ENCODE measurements at regions not wholly inside any gene's neighbourhood (a gene's known extent, or its start where the extent isn't known, plus 50 kb on each side); places are given as distances from the start of the nearest gene placed in this dataset.

- H3K4me3 ChIP-seq (ENCODE audit: low read length in 2 of 2) = no peak overlapping the region
- no peak overlapping the region for H3K9ac ChIP-seq (ENCODE audit: low read depth, low read length, poor library complexity)
- no CpG with 5 or more reads among the region's 2 CpGs for WGBS, 2 donors (ENCODE audit: extremely low coverage in 2 of 2, insufficient read length in 2 of 2, insufficient replicate concordance in 1 of 2)
- H2AFZ ChIP-seq (ENCODE audit: low read length) = no peak overlapping the region
- no peak overlapping the region for H4K8ac ChIP-seq (ENCODE audit: low read depth, low read length)
- no peak overlapping the region for H3K14ac ChIP-seq (ENCODE audit: low read length)
- no peak overlapping the region for H3K4ac ChIP-seq (ENCODE audit: low read length)
- H3K79me1 ChIP-seq (ENCODE audit: low read depth, low read length) = no peaks in the 10 kb centered on the region
- no peak overlapping the region for H4K91ac ChIP-seq (ENCODE audit: low read depth, low read length, poor library complexity)
- H3K27me3 ChIP-seq (ENCODE audit: control insufficient read depth in 3 of 3, insufficient read depth in 3 of 3, low read depth in 1 of 3, low read length in 3 of 3) = no peaks in the 10 kb centered on the region
- H2BK120ac ChIP-seq (ENCODE audit: low read depth, low read length) = no peak overlapping the region
- H2AK5ac ChIP-seq (ENCODE audit: low read depth, low read length) = no peak overlapping the region
- H3K4me2 ChIP-seq (ENCODE audit: insufficient read depth, low read length, poor library complexity, severe bottlenecking) = no peak overlapping the region
- no peak overlapping the region for H3K18ac ChIP-seq (ENCODE audit: low read length)
- H3K27ac ChIP-seq (replicated peaks; ENCODE audit: low read length) = no peak overlapping the region
- no peak overlapping the region for H2BK12ac ChIP-seq (ENCODE audit: low read length)
- no peak overlapping the region for H3K23ac ChIP-seq (ENCODE audit: low read depth, low read length, poor library complexity)
- H3K36me3 ChIP-seq (replicated peaks in 1 of 2; ENCODE audit: control insufficient read depth in 2 of 2, insufficient read depth in 2 of 2, low read length in 2 of 2) = no peaks in the 10 kb centered on the region
- H2BK15ac ChIP-seq (ENCODE audit: low read length) = no peak overlapping the region
- no peak overlapping the region for H2BK5ac ChIP-seq (ENCODE audit: low read length)
- no peaks in the 10 kb centered on the region for H3K4me1 ChIP-seq (ENCODE audit: control insufficient read depth in 2 of 2, insufficient read depth in 1 of 2, low read depth in 1 of 2, low read length in 2 of 2)
- H3K9me3 ChIP-seq (replicated peaks in 1 of 2; ENCODE audit: control insufficient read depth in 2 of 2, insufficient read depth in 1 of 2, low read depth in 1 of 2, low read length in 2 of 2) = no peaks in the 10 kb centered on the region
- no peak for DNase-seq (ENCODE audit: low spot score)
Measured at GRCh38 chr5:117376748-117377147, 802.1 kb upstream of the SEMA6A start.

GRCh38 chr5:117359895-117360294, 785.3 kb upstream of the SEMA6A start:
- H3K79me1 ChIP-seq (ENCODE audit: low read depth, low read length) = no peaks in the 10 kb centered on the region
- no peak overlapping the region for H2BK12ac ChIP-seq (ENCODE audit: low read length)
- H3K14ac ChIP-seq (ENCODE audit: low read length) = no peak overlapping the region
- no peak overlapping the region for H2BK5ac ChIP-seq (ENCODE audit: low read length)
- H3K36me3 ChIP-seq (replicated peaks in 1 of 2; ENCODE audit: control insufficient read depth in 2 of 2, insufficient read depth in 2 of 2, low read length in 2 of 2) = no peaks in the 10 kb centered on the region
- no peak overlapping the region for H2BK15ac ChIP-seq (ENCODE audit: low read length)
- no peak overlapping the region for H2AK5ac ChIP-seq (ENCODE audit: low read depth, low read length)
- H3K4me1 ChIP-seq (ENCODE audit: control insufficient read depth in 2 of 2, insufficient read depth in 1 of 2, low read depth in 1 of 2, low read length in 2 of 2) = peaks cover 1 to 5% of the 10 kb centered on the region in 2 donors
- H2BK120ac ChIP-seq (ENCODE audit: low read depth, low read length) = no peak overlapping the region
- no peak overlapping the region for H3K4me3 ChIP-seq (ENCODE audit: low read length in 2 of 2)
- H3K9me3 ChIP-seq (replicated peaks in 1 of 2; ENCODE audit: control insufficient read depth in 2 of 2, insufficient read depth in 1 of 2, low read depth in 1 of 2, low read length in 2 of 2) = no peaks in the 10 kb centered on the region
- H3K4ac ChIP-seq (ENCODE audit: low read length) = no peak overlapping the region
- no peak overlapping the region for H3K4me2 ChIP-seq (ENCODE audit: insufficient read depth, low read length, poor library complexity, severe bottlenecking)
- no peak overlapping the region for H2AFZ ChIP-seq (ENCODE audit: low read length)
- H3K23ac ChIP-seq (ENCODE audit: low read depth, low read length, poor library complexity) = no peak overlapping the region
- H3K18ac ChIP-seq (ENCODE audit: low read length) = no peak overlapping the region
- DNase-seq (ENCODE audit: low spot score) = no peak
- H4K8ac ChIP-seq (ENCODE audit: low read depth, low read length) = no peak overlapping the region
- H3K9ac ChIP-seq (ENCODE audit: low read depth, low read length, poor library complexity) = no peak overlapping the region
- H4K91ac ChIP-seq (ENCODE audit: low read depth, low read length, poor library complexity) = no peak overlapping the region
- no peaks in the 10 kb centered on the region for H3K27me3 ChIP-seq (ENCODE audit: control insufficient read depth in 3 of 3, insufficient read depth in 3 of 3, low read depth in 1 of 3, low read length in 3 of 3)
- H3K27ac ChIP-seq (replicated peaks; ENCODE audit: low read length) = no peak overlapping the region

DNA sequence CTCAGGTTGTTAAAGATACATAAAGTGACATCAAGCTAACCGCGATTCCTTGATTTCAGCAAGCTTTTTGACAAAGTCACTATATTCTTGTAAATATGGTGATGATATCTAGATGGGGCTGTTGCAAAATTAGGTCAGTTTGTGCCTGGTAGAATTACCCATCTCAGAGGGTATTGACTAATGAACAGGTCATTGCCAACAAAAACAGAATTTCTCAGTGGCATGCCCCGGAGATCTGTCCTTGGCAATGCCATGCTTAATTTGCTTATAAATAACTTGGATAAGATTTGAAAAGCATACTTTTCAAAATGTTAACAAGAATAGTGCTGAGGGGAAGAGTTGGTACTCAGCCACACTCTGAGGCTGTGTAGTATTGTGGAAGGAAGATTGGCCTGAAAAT, 783.3 kb upstream of the SEMA6A start:
- H2BK5ac ChIP-seq (ENCODE audit: low read length) = no peak overlapping the region
- no peaks in the 10 kb centered on the region for H3K9me3 ChIP-seq (replicated peaks in 1 of 2; ENCODE audit: control insufficient read depth in 2 of 2, insufficient read depth in 1 of 2, low read depth in 1 of 2, low read length in 2 of 2)
- no peak overlapping the region for H4K8ac ChIP-seq (ENCODE audit: low read depth, low read length)
- H4K91ac ChIP-seq (ENCODE audit: low read depth, low read length, poor library complexity) = no peak overlapping the region
- H2BK120ac ChIP-seq (ENCODE audit: low read depth, low read length) = no peak overlapping the region
- no peak overlapping the region for H2AFZ ChIP-seq (ENCODE audit: low read length)
- H3K36me3 ChIP-seq (replicated peaks in 1 of 2; ENCODE audit: control insufficient read depth in 2 of 2, insufficient read depth in 2 of 2, low read length in 2 of 2) = no peaks in the 10 kb centered on the region
- H3K14ac ChIP-seq (ENCODE audit: low read length) = no peak overlapping the region
- no peak overlapping the region for H2BK12ac ChIP-seq (ENCODE audit: low read length)
- no peak overlapping the region for H3K27ac ChIP-seq (replicated peaks; ENCODE audit: low read length)
- WGBS, 2 donors (ENCODE audit: extremely low coverage in 2 of 2, insufficient read length in 2 of 2, insufficient replicate concordance in 1 of 2) = no CpG with 5 or more reads among the region's 3 CpGs
- no peak overlapping the region for H3K18ac ChIP-seq (ENCODE audit: low read length)
- DNase-seq (ENCODE audit: low spot score) = no peak
- H3K9ac ChIP-seq (ENCODE audit: low read depth, low read length, poor library complexity) = no peak overlapping the region
- no peak overlapping the region for H2AK5ac ChIP-seq (ENCODE audit: low read depth, low read length)
- no peak overlapping the region for H3K4me2 ChIP-seq (ENCODE audit: insufficient read depth, low read length, poor library complexity, severe bottlenecking)
- no peaks in the 10 kb centered on the region for H3K27me3 ChIP-seq (ENCODE audit: control insufficient read depth in 3 of 3, insufficient read depth in 3 of 3, low read depth in 1 of 3, low read length in 3 of 3)
- no peak overlapping the region for H3K23ac ChIP-seq (ENCODE audit: low read depth, low read length, poor library complexity)
- no peak overlapping the region for H3K4me3 ChIP-seq (ENCODE audit: low read length in 2 of 2)
- no peaks in the 10 kb centered on the region for H3K79me1 ChIP-seq (ENCODE audit: low read depth, low read length)
- no peak overlapping the region for H2BK15ac ChIP-seq (ENCODE audit: low read length)
- peaks cover 1 to 8% of the 10 kb centered on the region in 2 donors for H3K4me1 ChIP-seq (ENCODE audit: control insufficient read depth in 2 of 2, insufficient read depth in 1 of 2, low read depth in 1 of 2, low read length in 2 of 2)
- H3K4ac ChIP-seq (ENCODE audit: low read length) = no peak overlapping the region

DNA sequence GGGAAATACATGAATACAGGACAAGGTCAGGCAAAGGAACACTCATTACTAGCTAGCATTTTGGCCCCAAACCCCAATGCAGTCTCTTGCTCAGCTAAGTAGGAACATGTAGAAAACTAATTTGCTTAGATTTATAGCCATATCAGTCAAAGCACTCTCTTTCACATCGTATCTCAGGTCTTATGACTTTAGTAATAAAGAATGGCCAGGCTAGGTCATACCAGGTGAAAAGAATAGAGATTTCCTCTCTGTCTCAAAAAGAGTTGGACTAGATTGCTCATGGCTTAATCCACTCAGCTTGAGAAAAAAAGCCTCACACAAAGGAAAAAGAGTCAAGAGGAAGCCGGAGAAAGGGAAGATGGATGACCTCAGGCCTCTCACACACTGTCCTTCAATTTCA, 772.7 kb upstream of the SEMA6A start:
- Histone ChIP-seq H3K18ac (ENCODE audit: low read length) (no peak overlapping the region), H2AFZ (ENCODE audit: low read length) (peak overlapping the region; percentile 64), H4K8ac (ENCODE audit: low read depth, low read length) (no peak overlapping the region), H3K4me1 (ENCODE audit: control insufficient read depth in 2 of 2, insufficient read depth in 1 of 2, low read depth in 1 of 2, low read length in 2 of 2) (no peaks in the 10 kb centered on the region), H3K79me1 (ENCODE audit: low read depth, low read length) (no peaks in the 10 kb centered on the region), H3K14ac (ENCODE audit: low read length) (no peak overlapping the region), H3K4me2 (ENCODE audit: insufficient read depth, low read length, poor library complexity, severe bottlenecking) (no peak overlapping the region), H2BK120ac (ENCODE audit: low read depth, low read length) (no peak overlapping the region), H2BK5ac (ENCODE audit: low read length) (no peak overlapping the region), H3K4ac (ENCODE audit: low read length) (no peak overlapping the region), H3K36me3 (replicated peaks in 1 of 2; ENCODE audit: control insufficient read depth in 2 of 2, insufficient read depth in 2 of 2, low read length in 2 of 2) (no peaks in the 10 kb centered on the region), H2BK12ac (ENCODE audit: low read length) (no peak overlapping the region), H4K91ac (ENCODE audit: low read depth, low read length, poor library complexity) (no peak overlapping the region), H3K27me3 (ENCODE audit: control insufficient read depth in 3 of 3, insufficient read depth in 3 of 3, low read depth in 1 of 3, low read length in 3 of 3) (no peaks in the 10 kb centered on the region), H3K27ac (replicated peaks; ENCODE audit: low read length) (no peak overlapping the region), H3K4me3 (ENCODE audit: low read length in 2 of 2) (no peak overlapping the region), H3K23ac (ENCODE audit: low read depth, low read length, poor library complexity) (no peak overlapping the region), H3K9me3 (replicated peaks in 1 of 2; ENCODE audit: control insufficient read depth in 2 of 2, insufficient read depth in 1 of 2, low read depth in 1 of 2, low read length in 2 of 2) (no peaks in the 10 kb centered on the region), H3K9ac (ENCODE audit: low read depth, low read length, poor library complexity) (no peak overlapping the region), H2AK5ac (ENCODE audit: low read depth, low read length) (no peak overlapping the region), H2BK15ac (ENCODE audit: low read length) (no peak overlapping the region)
- DNase-seq (ENCODE audit: low spot score) = no peak
- WGBS, 2 donors (ENCODE audit: extremely low coverage in 2 of 2, insufficient read length in 2 of 2, insufficient replicate concordance in 1 of 2) = no CpG with 5 or more reads among the region's 2 CpGs

All from neuronal stem cell (in vitro differentiated cells).